Loucy (cell line): ENCODE measurements at regions not wholly inside any gene's neighbourhood (a gene's known extent, or its start where the extent isn't known, plus 50 kb on each side); places are given as distances from the start of the nearest gene placed in this dataset.

ENCODE experiments used
- CTCF ChIP-seq: fragments of 200-600 bp; sonication (generic); conservative IDR thresholded peaks from 2 replicates; pipeline ENCODE4 v1.5.1; 2014; ENCODE audit warnings: mild to moderate bottlenecking, antibody characterized with exemption, low read length
- EZH2phosphoT487 ChIP-seq: fragments of 200-600 bp; IDR thresholded peaks from 2 replicates; pipeline ENCODE4 v1.6.1; 2018; ENCODE audit warnings: antibody characterized with exemption, mild to moderate bottlenecking, moderate library complexity, borderline replicate concordance

GRCh38 chr11:70675697-70676374, 277.5 kb downstream of the CTTN start:
- TF ChIP-seq CTCF (no peak), EZH2phosphoT487 (no peak)
